ENCODE measurements at regions not wholly inside any gene's neighbourhood (a gene's known extent, or its start where the extent isn't known, plus 50 kb on each side); places are given as distances from the start of the nearest gene placed in this dataset.

- TF ChIP-seq, protein P1, sequence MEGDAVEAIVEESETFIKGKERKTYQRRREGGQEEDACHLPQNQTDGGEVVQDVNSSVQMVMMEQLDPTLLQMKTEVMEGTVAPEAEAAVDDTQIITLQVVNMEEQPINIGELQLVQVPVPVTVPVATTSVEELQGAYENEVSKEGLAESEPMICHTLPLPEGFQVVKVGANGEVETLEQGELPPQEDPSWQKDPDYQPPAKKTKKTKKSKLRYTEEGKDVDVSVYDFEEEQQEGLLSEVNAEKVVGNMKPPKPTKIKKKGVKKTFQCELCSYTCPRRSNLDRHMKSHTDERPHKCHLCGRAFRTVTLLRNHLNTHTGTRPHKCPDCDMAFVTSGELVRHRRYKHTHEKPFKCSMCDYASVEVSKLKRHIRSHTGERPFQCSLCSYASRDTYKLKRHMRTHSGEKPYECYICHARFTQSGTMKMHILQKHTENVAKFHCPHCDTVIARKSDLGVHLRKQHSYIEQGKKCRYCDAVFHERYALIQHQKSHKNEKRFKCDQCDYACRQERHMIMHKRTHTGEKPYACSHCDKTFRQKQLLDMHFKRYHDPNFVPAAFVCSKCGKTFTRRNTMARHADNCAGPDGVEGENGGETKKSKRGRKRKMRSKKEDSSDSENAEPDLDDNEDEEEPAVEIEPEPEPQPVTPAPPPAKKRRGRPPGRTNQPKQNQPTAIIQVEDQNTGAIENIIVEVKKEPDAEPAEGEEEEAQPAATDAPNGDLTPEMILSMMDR (IDR thresholded peaks at IDR 0.05 in 2 of 3, conservative IDR thresholded peaks at IDR 0.05 in 1 of 3; ENCODE audit: borderline replicate concordance in 1 of 3, insufficient read depth in 1 of 3, low read depth in 2 of 3, low read length in 2 of 3): no peak
- TF ChIP-seq TCF7L2 (IDR thresholded peaks at IDR 0.05; ENCODE audit: borderline replicate concordance, extremely low read depth, insufficient read depth, insufficient read length) (no peak), POLR2AphosphoS5 (IDR thresholded peaks at IDR 0.05; ENCODE audit: low read depth, low read length) (no peak), EZH2 (IDR thresholded peaks at IDR 0.05) (no peak), JUND (IDR thresholded peaks at IDR 0.05) (no peak), ZBTB33 (IDR thresholded peaks at IDR 0.05; ENCODE audit: extremely low read depth, insufficient replicate concordance, low read length) (no peak), SRF (IDR thresholded peaks at IDR 0.05; ENCODE audit: low read depth) (no peak)
Measured at GRCh38 chr11:70627219-70627618, 228.9 kb downstream of the CTTN start.
